ENCODE measurements at regions not wholly inside any gene's neighbourhood (a gene's known extent, or its start where the extent isn't known, plus 50 kb on each side); places are given as distances from the start of the nearest gene placed in this dataset.

DNA sequence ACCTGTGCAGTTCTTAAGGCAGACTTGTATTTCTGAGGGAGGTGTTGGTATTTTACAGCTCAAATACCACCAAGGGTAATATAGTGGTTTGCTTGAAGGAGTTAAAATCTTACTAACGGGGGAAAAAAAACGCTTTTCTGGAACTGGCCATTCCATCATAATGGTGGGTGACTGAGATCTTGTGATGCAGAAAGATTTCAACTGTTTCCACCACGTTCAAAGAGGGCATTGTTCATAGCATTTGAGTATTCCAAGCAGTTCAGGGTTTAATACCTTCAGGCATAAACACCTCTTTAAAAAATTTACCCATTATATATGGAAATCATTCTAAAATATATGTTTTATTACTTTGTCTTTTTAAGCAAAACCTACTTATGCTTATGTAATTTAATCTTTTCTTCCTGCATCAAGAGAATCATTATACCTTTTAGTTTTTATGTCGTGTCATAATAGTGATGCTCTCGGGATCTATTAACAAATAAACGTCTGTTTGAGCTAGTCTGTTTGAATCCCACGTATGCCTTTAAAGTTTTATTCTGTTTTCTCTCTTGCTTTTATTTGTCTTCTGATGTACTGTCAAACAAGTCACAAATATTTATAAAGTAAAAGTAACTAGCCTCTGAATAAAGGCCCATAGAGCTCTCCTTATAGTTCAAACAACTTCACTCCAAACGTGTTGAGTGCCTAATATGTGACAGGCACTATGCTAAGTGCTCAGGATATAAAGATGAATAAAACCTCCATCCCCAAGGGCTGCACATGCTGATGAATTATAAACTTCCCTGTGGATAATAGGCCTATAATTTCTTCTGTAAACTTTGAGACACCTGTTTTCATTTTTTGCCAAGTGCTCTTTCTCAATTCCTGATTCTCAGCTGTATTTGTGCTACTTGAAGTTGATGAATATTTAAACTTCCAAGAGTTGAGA lies 298.8 kb upstream of the FERMT1 start:
- H3K4me3 ChIP-seq: no peak overlapping the region
- H3K9ac ChIP-seq (ENCODE audit: low read depth in 2 of 2, low read length in 2 of 2): no peak overlapping the region
- DNase-seq: no peak
- intact Hi-C loops (cut with DNase I): no loop called here
- no peaks in the 10 kb centered on the region for H3K4me1 ChIP-seq
- no peaks in the 10 kb centered on the region for H3K9me3 ChIP-seq
- H3K27me3 ChIP-seq: no peaks in the 10 kb centered on the region
- no peaks in the 10 kb centered on the region for H3K36me3 ChIP-seq
- TF ChIP-seq, protein P1, sequence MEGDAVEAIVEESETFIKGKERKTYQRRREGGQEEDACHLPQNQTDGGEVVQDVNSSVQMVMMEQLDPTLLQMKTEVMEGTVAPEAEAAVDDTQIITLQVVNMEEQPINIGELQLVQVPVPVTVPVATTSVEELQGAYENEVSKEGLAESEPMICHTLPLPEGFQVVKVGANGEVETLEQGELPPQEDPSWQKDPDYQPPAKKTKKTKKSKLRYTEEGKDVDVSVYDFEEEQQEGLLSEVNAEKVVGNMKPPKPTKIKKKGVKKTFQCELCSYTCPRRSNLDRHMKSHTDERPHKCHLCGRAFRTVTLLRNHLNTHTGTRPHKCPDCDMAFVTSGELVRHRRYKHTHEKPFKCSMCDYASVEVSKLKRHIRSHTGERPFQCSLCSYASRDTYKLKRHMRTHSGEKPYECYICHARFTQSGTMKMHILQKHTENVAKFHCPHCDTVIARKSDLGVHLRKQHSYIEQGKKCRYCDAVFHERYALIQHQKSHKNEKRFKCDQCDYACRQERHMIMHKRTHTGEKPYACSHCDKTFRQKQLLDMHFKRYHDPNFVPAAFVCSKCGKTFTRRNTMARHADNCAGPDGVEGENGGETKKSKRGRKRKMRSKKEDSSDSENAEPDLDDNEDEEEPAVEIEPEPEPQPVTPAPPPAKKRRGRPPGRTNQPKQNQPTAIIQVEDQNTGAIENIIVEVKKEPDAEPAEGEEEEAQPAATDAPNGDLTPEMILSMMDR (IDR thresholded peaks at IDR 0.05): no peak
- no peak overlapping the region for H3K27ac ChIP-seq

DNA sequence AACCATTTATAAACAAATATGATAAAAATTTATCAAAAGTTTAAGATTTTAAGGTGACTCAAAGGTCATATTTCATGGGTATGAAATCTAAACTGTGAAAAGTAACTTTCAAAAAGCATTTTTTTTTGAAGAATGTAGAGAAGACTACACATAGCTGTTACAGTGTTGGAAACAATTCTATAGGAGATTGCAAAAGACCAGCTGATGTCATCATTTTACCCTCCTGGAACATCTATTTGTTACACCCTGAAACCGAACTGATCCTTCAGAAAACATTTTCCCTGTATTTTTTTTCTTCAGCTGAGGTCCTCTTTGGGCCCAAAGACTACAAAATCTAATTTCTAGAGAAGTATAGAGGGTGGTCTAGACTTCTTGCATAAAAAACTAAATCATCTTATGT lies 297.5 kb upstream of the FERMT1 start:
- H3K27me3 ChIP-seq: no peaks in the 10 kb centered on the region
- no peaks in the 10 kb centered on the region for H3K4me1 ChIP-seq
- H3K9ac ChIP-seq (ENCODE audit: low read depth in 2 of 2, low read length in 2 of 2): no peak overlapping the region
- no peak for DNase-seq
- H3K27ac ChIP-seq: no peak overlapping the region
- no peak overlapping the region for H3K4me3 ChIP-seq
- no peaks in the 10 kb centered on the region for H3K36me3 ChIP-seq
- H3K9me3 ChIP-seq: no peaks in the 10 kb centered on the region
- TF ChIP-seq, protein P1 (IDR thresholded peaks at IDR 0.05): no peak
- intact Hi-C loops (cut with DNase I): no loop called here

DNA sequence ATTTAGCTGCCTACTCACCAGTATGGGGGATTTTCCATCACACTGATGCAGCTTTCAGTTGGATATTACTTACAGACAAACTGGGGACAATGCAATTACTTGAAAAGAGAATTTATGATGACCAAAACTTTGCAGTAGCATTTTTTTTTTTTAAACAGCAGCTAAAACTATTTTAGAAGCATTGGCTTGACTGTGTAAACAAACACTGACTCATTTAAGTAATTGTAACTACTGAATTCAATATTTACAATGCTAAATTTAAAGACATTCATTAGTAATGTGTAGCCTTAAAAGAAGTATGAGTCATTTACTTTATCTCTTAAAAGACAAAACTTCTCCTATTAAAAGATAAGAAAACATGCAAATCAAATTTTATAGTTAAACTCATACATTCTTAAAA lies 295.9 kb upstream of the FERMT1 start:
- Histone ChIP-seq H3K36me3 (no peaks in the 10 kb centered on the region), H3K4me1 (no peaks in the 10 kb centered on the region), H3K27me3 (no peaks in the 10 kb centered on the region), H3K4me3 (no peak overlapping the region), H3K27ac (no peak overlapping the region), H3K9ac (ENCODE audit: low read depth in 2 of 2, low read length in 2 of 2) (no peak overlapping the region), H3K9me3 (no peaks in the 10 kb centered on the region)
- DNase-seq: no peak
- intact Hi-C loops (cut with DNase I): no loop called here
- TF ChIP-seq, protein P1 (IDR thresholded peaks at IDR 0.05): no peak

DNA sequence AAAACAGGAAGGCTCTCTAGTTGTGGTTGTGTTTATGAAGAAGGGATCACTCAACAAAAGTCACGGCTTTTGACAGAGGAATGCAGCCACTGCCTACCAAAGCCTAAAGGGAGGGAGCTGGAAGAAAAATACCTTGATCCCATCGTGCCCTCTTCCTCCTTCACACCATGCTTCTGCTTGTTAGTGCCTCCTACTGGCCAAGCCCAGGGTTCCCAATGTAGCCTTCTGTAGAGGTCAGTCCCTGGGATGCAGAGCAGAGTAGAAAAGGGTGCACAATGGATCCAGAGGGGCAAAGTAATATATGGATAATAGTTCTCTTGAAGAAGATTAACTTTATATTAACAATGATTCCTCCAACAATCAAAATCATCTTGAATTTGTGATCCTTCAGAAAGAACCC lies 293.5 kb upstream of the FERMT1 start:
- H3K9me3 ChIP-seq: no peaks in the 10 kb centered on the region
- intact Hi-C loops (cut with DNase I): no loop called here
- TF ChIP-seq, protein P1 (IDR thresholded peaks at IDR 0.05): no peak
- no peak overlapping the region for H3K9ac ChIP-seq (ENCODE audit: low read depth in 2 of 2, low read length in 2 of 2)
- no peaks in the 10 kb centered on the region for H3K36me3 ChIP-seq
- H3K27ac ChIP-seq: no peak overlapping the region
- H3K27me3 ChIP-seq: no peaks in the 10 kb centered on the region
- H3K4me1 ChIP-seq: no peaks in the 10 kb centered on the region
- no peak overlapping the region for H3K4me3 ChIP-seq
- no peak for DNase-seq

DNA sequence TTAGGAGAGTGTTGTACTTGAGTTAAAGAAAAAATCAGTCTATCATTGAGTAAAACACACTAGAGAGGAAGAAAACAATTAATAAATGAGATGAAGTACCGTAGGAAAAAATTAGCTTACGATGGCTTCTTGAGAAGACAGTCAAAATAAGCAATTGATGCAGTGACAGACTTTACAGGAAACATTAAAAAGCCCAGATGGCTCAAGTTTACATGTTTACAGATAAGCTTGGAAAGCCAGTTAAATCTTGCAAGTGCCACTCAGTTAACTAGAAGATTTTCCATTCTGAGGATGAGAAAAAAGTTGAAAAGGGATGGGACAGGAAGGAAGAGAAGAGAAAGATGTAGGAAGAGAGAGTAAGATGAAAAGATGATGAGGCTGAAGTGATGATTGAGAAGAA lies 288.8 kb upstream of the FERMT1 start:
- no peak overlapping the region for H3K4me3 ChIP-seq
- no peaks in the 10 kb centered on the region for H3K9me3 ChIP-seq
- no peak overlapping the region for H3K9ac ChIP-seq (ENCODE audit: low read depth in 2 of 2, low read length in 2 of 2)
- DNase-seq: no peak
- no peaks in the 10 kb centered on the region for H3K27me3 ChIP-seq
- no peak overlapping the region for H3K27ac ChIP-seq
- intact Hi-C loops (cut with DNase I): no loop called here
- TF ChIP-seq, protein P1 (IDR thresholded peaks at IDR 0.05): no peak
- no peaks in the 10 kb centered on the region for H3K36me3 ChIP-seq
- H3K4me1 ChIP-seq: no peaks in the 10 kb centered on the region

Measured in colonic mucosa (tissue), 4 donors.